ENCODE measurements at regions not wholly inside any gene's neighbourhood (a gene's known extent, or its start where the extent isn't known, plus 50 kb on each side); places are given as distances from the start of the nearest gene placed in this dataset.

DNA sequence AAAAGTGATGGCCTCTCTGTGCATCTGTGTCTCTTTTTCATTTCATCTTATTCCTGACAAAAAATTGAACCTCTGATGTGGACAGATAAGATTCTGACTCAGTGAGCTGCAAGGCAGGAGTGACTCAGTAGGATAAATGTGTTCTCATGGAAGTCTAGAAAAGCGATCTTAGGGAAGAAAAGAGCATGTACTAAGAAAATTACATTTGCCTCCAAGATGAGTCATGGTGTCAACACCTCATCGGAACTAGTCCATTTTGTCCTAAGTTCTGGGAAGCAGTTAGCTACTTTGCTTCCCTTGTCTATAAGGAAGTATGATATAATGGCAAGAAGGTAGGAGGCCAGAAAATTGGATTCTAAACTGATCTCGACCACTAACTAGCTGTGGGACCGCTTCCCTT, 83.5 kb upstream of the AFF2 start:
- TF ChIP-seq CTCF (IDR thresholded peaks at IDR 0.05): no peak
- no peak for DNase-seq (ENCODE audit: extremely low spot score, unreplicated experiment)
- peaks cover 35% of the 10 kb centered on the region for H3K9me3 Mint-ChIP-seq (ENCODE audit: unreplicated experiment)
- no peak overlapping the region for H3K4me3 Mint-ChIP-seq (ENCODE audit: unreplicated experiment)
- no peaks in the 10 kb centered on the region for H3K4me1 Mint-ChIP-seq (ENCODE audit: unreplicated experiment)
- no peak overlapping the region for H3K27ac Mint-ChIP-seq (ENCODE audit: unreplicated experiment)
- no peaks in the 10 kb centered on the region for H3K27me3 Mint-ChIP-seq (ENCODE audit: unreplicated experiment)
- no peaks in the 10 kb centered on the region for H3K36me3 Mint-ChIP-seq (ENCODE audit: unreplicated experiment)

GRCh38 chrX:148417934-148418333, 82.5 kb upstream of the AFF2 start:
- H3K36me3 Mint-ChIP-seq (ENCODE audit: unreplicated experiment): no peaks in the 10 kb centered on the region
- DNase-seq (ENCODE audit: extremely low spot score, unreplicated experiment): no peak
- TF ChIP-seq CTCF (IDR thresholded peaks at IDR 0.05): no peak

GRCh38 chrX:148422526-148422925, 77.9 kb upstream of the AFF2 start:
- no peak for TF ChIP-seq CTCF (IDR thresholded peaks at IDR 0.05)
- Mint-ChIP-seq H3K9me3 (ENCODE audit: unreplicated experiment) (peaks cover 31% of the 10 kb centered on the region), H3K27ac (ENCODE audit: unreplicated experiment) (no peak overlapping the region), H3K27me3 (ENCODE audit: unreplicated experiment) (no peaks in the 10 kb centered on the region), H3K36me3 (ENCODE audit: unreplicated experiment) (no peaks in the 10 kb centered on the region), H3K4me1 (ENCODE audit: unreplicated experiment) (no peaks in the 10 kb centered on the region), H3K4me3 (ENCODE audit: unreplicated experiment) (no peak overlapping the region)
- no peak for DNase-seq (ENCODE audit: extremely low spot score, unreplicated experiment)

More at GRCh38 chrX:148417934-148418333, 82.5 kb upstream of the AFF2 start:
- Mint-ChIP-seq H3K27me3 (ENCODE audit: unreplicated experiment) (no peaks in the 10 kb centered on the region), H3K27ac (ENCODE audit: unreplicated experiment) (no peak overlapping the region), H3K4me1 (ENCODE audit: unreplicated experiment) (no peaks in the 10 kb centered on the region), H3K9me3 (ENCODE audit: unreplicated experiment) (peaks cover 34% of the 10 kb centered on the region), H3K4me3 (ENCODE audit: unreplicated experiment) (no peak overlapping the region)

DNA sequence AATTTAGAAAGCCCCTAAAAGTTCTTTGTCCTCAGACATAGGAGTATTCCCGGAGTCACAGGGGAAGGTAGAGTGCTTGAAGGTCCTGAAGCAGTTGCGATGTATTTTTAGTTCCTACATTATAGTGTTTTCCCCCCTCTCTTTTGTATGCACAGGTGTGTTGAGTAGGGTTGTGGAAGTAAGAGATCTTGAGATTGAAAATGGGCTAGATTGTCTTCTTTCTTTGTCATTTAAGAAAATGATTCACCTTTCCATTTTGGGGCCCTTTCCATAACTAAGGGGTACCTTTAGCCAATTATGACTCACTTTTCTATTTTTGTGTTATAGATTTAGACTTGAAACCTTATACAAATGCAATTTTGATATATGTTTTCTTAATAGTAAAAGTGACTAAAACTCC, 75.8 kb upstream of the AFF2 start:
- no peak overlapping the region for H3K27ac Mint-ChIP-seq (ENCODE audit: unreplicated experiment)
- no peaks in the 10 kb centered on the region for H3K4me1 Mint-ChIP-seq (ENCODE audit: unreplicated experiment)
- H3K36me3 Mint-ChIP-seq (ENCODE audit: unreplicated experiment): no peaks in the 10 kb centered on the region
- peaks cover 23% of the 10 kb centered on the region for H3K9me3 Mint-ChIP-seq (ENCODE audit: unreplicated experiment)
- no peak for DNase-seq (ENCODE audit: extremely low spot score, unreplicated experiment)
- TF ChIP-seq CTCF (IDR thresholded peaks at IDR 0.05): no peak
- H3K27me3 Mint-ChIP-seq (ENCODE audit: unreplicated experiment): no peaks in the 10 kb centered on the region
- no peak overlapping the region for H3K4me3 Mint-ChIP-seq (ENCODE audit: unreplicated experiment)

DNA sequence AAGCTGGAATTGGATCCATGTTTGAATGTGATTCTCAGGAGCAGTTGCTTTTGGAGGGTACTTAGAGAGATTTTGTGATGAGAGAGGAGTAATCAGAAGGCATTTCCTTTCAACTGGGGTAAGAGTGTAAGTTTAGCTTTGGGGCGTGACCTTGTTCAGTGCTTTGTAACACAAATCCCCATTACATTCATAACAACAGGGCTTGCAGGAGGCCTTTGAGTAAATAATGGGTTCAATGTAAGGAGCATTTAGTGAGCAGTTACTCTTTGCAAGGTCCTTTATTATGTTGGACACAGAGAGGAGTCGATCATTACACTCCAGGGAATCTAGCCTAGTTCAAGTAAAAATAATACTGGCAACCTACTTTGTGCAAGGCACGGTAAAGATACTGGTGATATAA, 74.0 kb upstream of the AFF2 start:
- Mint-ChIP-seq H3K9me3 (ENCODE audit: unreplicated experiment) (peaks cover 26% of the 10 kb centered on the region), H3K36me3 (ENCODE audit: unreplicated experiment) (no peaks in the 10 kb centered on the region), H3K4me3 (ENCODE audit: unreplicated experiment) (no peak overlapping the region), H3K4me1 (ENCODE audit: unreplicated experiment) (no peaks in the 10 kb centered on the region), H3K27me3 (ENCODE audit: unreplicated experiment) (no peaks in the 10 kb centered on the region), H3K27ac (ENCODE audit: unreplicated experiment) (no peak overlapping the region)
- no peak for DNase-seq (ENCODE audit: extremely low spot score, unreplicated experiment)
- TF ChIP-seq CTCF (IDR thresholded peaks at IDR 0.05): no peak

Measured in osteocyte (in vitro differentiated cells).